Vagina (tissue), 2 donors: ENCODE measurements at regions not wholly inside any gene's neighbourhood (a gene's known extent, or its start where the extent isn't known, plus 50 kb on each side); places are given as distances from the start of the nearest gene placed in this dataset.

Source experiments
- POLR2A ChIP-seq, 2 donors: fragments of 450-650 bp; IDR thresholded peaks; one replicate each; pipeline ENCODE4 v1.6.1; 2017; ENCODE audit warnings: antibody characterized with exemption in 2 of 2, mild to moderate bottlenecking in 2 of 2, moderate library complexity in 2 of 2
- TF ChIP-seq, protein P1 (sequence below), 3 experiments: fragments of 450-650 bp in 2 of 3; fragments of 200-600 bp in 1 of 3; sonication (generic) in 1 of 3; IDR thresholded peaks; one replicate each; pipeline ENCODE4 v1.5.1; 2017 to 2019; ENCODE audit warnings: antibody characterized with exemption in 3 of 3, mild to moderate bottlenecking in 2 of 3, moderate library complexity in 2 of 3

DNA sequence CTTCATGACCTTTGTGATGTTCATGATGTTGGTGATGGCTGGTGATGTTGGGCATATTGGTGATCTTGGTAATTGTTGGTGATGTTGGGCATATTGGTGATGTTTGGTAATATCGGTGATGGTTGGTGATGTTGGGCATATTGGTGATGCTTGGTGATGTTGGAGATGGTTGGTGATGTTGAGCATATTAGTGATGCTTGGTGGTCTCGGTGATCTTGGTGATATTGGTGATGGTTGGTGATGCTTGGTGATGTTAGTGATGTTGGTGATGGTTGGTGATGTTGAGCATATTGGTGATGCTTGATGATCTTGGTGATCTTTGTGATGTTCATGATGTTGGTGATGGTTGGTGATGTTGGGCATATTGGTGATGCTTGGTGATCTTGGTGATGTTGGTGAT, 73.8 kb downstream of the IRX2 start:
- TF ChIP-seq, protein P1, sequence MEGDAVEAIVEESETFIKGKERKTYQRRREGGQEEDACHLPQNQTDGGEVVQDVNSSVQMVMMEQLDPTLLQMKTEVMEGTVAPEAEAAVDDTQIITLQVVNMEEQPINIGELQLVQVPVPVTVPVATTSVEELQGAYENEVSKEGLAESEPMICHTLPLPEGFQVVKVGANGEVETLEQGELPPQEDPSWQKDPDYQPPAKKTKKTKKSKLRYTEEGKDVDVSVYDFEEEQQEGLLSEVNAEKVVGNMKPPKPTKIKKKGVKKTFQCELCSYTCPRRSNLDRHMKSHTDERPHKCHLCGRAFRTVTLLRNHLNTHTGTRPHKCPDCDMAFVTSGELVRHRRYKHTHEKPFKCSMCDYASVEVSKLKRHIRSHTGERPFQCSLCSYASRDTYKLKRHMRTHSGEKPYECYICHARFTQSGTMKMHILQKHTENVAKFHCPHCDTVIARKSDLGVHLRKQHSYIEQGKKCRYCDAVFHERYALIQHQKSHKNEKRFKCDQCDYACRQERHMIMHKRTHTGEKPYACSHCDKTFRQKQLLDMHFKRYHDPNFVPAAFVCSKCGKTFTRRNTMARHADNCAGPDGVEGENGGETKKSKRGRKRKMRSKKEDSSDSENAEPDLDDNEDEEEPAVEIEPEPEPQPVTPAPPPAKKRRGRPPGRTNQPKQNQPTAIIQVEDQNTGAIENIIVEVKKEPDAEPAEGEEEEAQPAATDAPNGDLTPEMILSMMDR (IDR thresholded peaks at IDR 0.05), result no peak
- no peak for TF ChIP-seq POLR2A (IDR thresholded peaks at IDR 0.05)
